Activated B cell treated with CpG ODN at 0.5 μM for 24 hours (primary cell): ENCODE measurements at regions not wholly inside any gene's neighbourhood (a gene's known extent, or its start where the extent isn't known, plus 50 kb on each side); places are given as distances from the start of the nearest gene placed in this dataset.
"Not testable (repeated sequence)": the region's sequence is repeated elsewhere in the genome, so short reads cannot be mapped to it uniquely, and the experiment has no call there.

ENCODE experiments used
- ATAC-seq: fragments of 200-7000 bp; cut with Tn5 transposase; one replicate; pipeline ENCODE4 v1.10.0; 2021; ENCODE audit warnings: low read depth, mild to moderate bottlenecking, moderate library complexity
- CTCF ChIA-PET: fragments of 350-600 bp; sonication (Branson Sonifier 250); formaldehyde crosslinking; loops from one replicate; lab custom pipeline; 2021; ENCODE audit warnings: antibody characterized with exemption; lab: Charles Lee
- POLR2A ChIA-PET: fragments of 350-600 bp; sonication (Branson Sonifier 250); formaldehyde crosslinking; loops from one replicate; lab custom pipeline; 2021; ENCODE audit warnings: antibody characterized with exemption; lab: Charles Lee
- DNase-seq: peaks from one replicate; pipeline ENCODE4 v3.0.0; 2022
- H3K27ac Mint-ChIP-seq: one replicate; pipeline ENCODE4 v1.8.0; 2020; ENCODE audit warnings: mixed read lengths
- H3K27me3 Mint-ChIP-seq: one replicate; pipeline ENCODE4 v1.8.0; 2021; ENCODE audit warnings: mixed read lengths
- H3K36me3 Mint-ChIP-seq: one replicate; pipeline ENCODE4 v1.8.0; 2021; ENCODE audit warnings: low read depth, mixed read lengths
- H3K4me1 Mint-ChIP-seq: one replicate; pipeline ENCODE4 v1.8.0; 2021; ENCODE audit warnings: mixed read lengths
- H3K4me3 Mint-ChIP-seq: one replicate; pipeline ENCODE4 v1.8.0; 2020; ENCODE audit warnings: mild to moderate bottlenecking, mixed read lengths
- H3K9me3 Mint-ChIP-seq: one replicate; pipeline ENCODE4 v1.8.0; 2020; ENCODE audit warnings: mixed read lengths
- intact Hi-C: fragments of 100-400 bp; cut with micrococcal nuclease; formaldehyde crosslinking; loops from one replicate; pipeline ENCODE4 v1.15.1; 2024
- TF ChIP-seq, protein P1 (sequence below): fragments of 200-600 bp; IDR thresholded peaks from one replicate; pipeline ENCODE4 v1.8.0; 2022; ENCODE audit warnings: antibody characterized with exemption, mild to moderate bottlenecking

DNA sequence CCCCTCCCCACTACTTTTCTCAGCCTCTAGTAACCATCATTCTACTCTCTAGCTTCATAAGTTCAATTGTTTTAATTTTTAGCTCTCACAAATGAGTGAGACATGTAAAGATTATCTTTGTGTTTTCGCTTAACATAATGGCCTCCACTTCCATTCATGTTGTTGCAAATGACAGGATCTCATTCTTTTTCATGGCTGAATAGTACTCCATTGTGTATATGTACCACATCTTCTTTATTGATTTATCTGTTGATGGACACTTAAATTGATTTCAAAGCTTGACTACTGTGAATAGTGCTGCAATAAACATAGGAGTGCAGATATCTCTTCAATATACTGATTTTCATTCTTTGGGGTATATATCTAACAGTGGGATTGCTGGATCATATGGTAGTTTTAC, 699.8 kb upstream of the NR2F2 start:
- TF ChIP-seq, protein P1, sequence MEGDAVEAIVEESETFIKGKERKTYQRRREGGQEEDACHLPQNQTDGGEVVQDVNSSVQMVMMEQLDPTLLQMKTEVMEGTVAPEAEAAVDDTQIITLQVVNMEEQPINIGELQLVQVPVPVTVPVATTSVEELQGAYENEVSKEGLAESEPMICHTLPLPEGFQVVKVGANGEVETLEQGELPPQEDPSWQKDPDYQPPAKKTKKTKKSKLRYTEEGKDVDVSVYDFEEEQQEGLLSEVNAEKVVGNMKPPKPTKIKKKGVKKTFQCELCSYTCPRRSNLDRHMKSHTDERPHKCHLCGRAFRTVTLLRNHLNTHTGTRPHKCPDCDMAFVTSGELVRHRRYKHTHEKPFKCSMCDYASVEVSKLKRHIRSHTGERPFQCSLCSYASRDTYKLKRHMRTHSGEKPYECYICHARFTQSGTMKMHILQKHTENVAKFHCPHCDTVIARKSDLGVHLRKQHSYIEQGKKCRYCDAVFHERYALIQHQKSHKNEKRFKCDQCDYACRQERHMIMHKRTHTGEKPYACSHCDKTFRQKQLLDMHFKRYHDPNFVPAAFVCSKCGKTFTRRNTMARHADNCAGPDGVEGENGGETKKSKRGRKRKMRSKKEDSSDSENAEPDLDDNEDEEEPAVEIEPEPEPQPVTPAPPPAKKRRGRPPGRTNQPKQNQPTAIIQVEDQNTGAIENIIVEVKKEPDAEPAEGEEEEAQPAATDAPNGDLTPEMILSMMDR: no peak
- CTCF ChIA-PET: no interaction called here
- Mint-ChIP-seq H3K36me3 (no peaks in the 10 kb centered on the region), H3K27me3 (no peaks in the 10 kb centered on the region), H3K4me1 (no peaks in the 10 kb centered on the region), H3K4me3 (no peak overlapping the region), H3K27ac (no peak overlapping the region), H3K9me3 (no peaks in the 10 kb centered on the region)
- ATAC-seq (no peak), DNase-seq (no peak)
- POLR2A ChIA-PET: no interaction called here
- intact Hi-C loops: no loop called here

DNA sequence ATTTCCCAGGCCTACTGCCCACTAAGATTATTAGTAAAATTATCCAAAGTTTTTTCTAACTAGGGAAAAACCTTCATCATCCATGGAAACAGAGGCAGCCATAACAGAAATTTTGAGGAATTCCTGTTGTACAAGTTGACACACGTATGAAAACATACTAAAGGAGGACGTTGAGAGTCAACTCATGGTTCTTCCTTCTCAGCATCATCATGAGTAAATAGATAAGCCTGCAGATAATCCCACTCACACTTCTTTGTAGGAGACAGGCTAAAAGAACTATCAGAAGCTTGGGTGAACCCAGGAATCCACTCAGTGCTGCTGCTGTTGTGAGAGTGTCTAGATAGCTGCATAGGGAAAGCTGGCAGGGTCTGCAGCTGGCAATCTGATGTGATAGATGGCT, 694.8 kb upstream of the NR2F2 start:
- POLR2A ChIA-PET: no interaction called here
- CTCF ChIA-PET: no interaction called here
- ATAC-seq (no peak), DNase-seq (no peak)
- H3K9me3 Mint-ChIP-seq: no peaks in the 10 kb centered on the region
- H3K27ac Mint-ChIP-seq: no peak overlapping the region
- H3K4me3 Mint-ChIP-seq: no peak overlapping the region
- no peaks in the 10 kb centered on the region for H3K27me3 Mint-ChIP-seq
- H3K36me3 Mint-ChIP-seq: no peaks in the 10 kb centered on the region
- TF ChIP-seq, protein P1: no peak
- no peaks in the 10 kb centered on the region for H3K4me1 Mint-ChIP-seq
- intact Hi-C loops: no loop called here

DNA sequence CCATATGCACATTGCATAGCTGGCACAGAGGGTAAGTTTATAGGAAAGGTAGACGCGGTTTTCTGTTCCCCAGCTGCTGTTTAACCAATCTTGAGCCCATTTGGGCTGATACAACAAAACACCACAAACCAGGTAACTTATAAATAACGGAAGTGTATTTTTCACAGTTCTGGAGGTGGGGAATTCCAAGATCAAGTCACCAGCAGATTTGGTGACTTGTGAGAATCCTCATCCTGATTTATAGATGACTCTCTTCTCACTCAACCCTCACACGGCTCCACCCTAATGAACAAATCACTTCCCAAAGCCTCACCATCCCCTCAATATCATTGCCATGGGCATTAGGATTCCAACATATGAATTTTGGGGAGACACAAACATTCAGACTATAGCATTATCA, 694.4 kb upstream of the NR2F2 start:
- TF ChIP-seq, protein P1: no peak
- Mint-ChIP-seq H3K36me3 (no peaks in the 10 kb centered on the region), H3K27me3 (no peaks in the 10 kb centered on the region), H3K4me3 (no peak overlapping the region), H3K4me1 (no peaks in the 10 kb centered on the region), H3K9me3 (no peaks in the 10 kb centered on the region), H3K27ac (no peak overlapping the region)
- ATAC-seq (no peak), DNase-seq (no peak)
- CTCF ChIA-PET: no interaction called here
- intact Hi-C loops: no loop called here
- POLR2A ChIA-PET: no interaction called here

DNA sequence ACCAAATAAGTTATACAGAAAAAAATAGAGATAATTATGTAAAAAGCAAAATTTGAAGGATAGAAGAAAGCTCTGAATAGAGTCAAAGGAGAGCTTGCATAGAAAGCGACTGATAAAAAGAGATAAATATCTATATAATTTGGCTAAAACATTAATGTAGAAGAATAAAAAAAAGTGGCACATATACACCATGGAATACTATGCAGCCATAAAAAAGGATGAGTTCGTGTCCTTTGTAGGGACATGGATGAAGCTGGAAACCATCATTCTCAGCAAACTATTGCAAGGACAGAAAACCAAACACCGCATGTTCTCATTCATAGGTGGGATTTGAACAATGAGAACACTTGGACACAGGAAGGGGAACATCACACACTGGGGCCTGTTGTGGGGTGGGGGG, 693.3 kb upstream of the NR2F2 start:
- CTCF ChIA-PET, H3K27ac Mint-ChIP-seq, H3K27me3 Mint-ChIP-seq, H3K9me3 Mint-ChIP-seq, DNase-seq, H3K36me3 Mint-ChIP-seq, H3K4me1 Mint-ChIP-seq, ATAC-seq, POLR2A ChIA-PET, intact Hi-C loops, H3K4me3 Mint-ChIP-seq: not testable (repeated sequence)

DNA sequence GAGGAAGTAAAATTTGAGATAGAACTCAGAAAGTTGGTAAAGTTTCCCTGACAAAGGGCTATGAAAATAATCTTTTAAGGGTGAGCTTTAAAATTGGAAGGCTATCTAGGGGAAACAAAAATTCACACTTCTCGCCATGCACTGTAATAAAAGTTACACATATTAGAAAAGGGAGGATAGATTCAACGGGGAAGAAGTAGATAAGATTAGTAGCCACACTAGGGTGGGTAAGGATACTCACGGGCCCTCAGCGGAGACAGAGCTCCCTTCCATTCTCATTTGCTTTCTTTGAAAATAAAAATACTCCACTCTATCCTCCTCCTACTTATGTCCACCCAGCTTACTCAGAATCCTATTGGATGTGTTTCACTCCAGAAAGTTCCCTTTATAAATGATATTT, 691.3 kb upstream of the NR2F2 start:
- DNase-seq: no peak
- ATAC-seq: no peak
- no peaks in the 10 kb centered on the region for H3K36me3 Mint-ChIP-seq
- no peak overlapping the region for H3K27ac Mint-ChIP-seq
- intact Hi-C loops: no loop called here
- TF ChIP-seq, protein P1: no peak
- H3K4me3 Mint-ChIP-seq: no peak overlapping the region
- CTCF ChIA-PET: no interaction called here
- POLR2A ChIA-PET: no interaction called here
- no peaks in the 10 kb centered on the region for H3K4me1 Mint-ChIP-seq
- H3K9me3 Mint-ChIP-seq: peaks cover 7% of the 10 kb centered on the region
- H3K27me3 Mint-ChIP-seq: no peaks in the 10 kb centered on the region

DNA sequence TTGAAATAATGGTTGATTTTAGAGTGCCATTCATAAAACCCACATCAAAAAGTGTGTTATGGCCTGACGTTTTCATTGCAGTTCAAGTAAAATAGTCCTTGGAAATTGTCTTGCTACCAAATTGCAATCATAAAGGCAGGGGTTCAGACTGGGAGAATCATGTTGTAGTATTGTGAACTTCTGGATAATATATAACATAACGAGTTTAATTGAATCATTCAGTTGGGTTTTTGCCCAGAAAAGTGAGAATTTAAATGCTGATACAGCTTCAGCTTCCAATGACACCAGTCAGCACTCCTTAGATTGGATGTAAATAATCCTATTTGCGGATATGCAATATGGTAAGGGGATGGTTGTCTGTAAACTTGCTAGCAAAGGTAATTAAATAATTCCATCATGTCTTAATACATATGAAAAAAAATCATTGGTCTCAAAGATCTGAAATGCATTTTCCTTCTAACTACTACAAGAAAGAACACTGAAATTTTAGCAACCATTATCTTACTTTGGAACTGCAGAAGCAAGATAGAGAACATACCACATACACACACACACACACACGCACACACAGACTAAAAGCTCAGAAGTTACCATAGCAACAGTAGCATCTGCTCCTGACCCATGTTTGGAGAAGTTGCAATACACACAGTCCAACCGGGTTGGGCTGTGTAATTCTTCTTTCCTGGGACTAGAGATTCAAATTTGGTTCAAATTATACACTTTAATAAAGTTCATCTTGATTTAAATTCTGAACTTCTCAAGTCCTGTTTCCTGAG, 686.2 kb upstream of the NR2F2 start:
- no peak for ATAC-seq
- intact Hi-C loops: no loop called here
- POLR2A ChIA-PET: no interaction called here
- Mint-ChIP-seq H3K27me3 (no peaks in the 10 kb centered on the region), H3K36me3 (no peaks in the 10 kb centered on the region), H3K27ac (no peak overlapping the region), H3K4me3 (no peak overlapping the region), H3K9me3 (peaks cover 7% of the 10 kb centered on the region), H3K4me1 (no peaks in the 10 kb centered on the region)
- TF ChIP-seq, protein P1: no peak
- CTCF ChIA-PET: no interaction called here
- no peak for DNase-seq
